ENCODE measurements at regions not wholly inside any gene's neighbourhood (a gene's known extent, or its start where the extent isn't known, plus 50 kb on each side); places are given as distances from the start of the nearest gene placed in this dataset.

DNA sequence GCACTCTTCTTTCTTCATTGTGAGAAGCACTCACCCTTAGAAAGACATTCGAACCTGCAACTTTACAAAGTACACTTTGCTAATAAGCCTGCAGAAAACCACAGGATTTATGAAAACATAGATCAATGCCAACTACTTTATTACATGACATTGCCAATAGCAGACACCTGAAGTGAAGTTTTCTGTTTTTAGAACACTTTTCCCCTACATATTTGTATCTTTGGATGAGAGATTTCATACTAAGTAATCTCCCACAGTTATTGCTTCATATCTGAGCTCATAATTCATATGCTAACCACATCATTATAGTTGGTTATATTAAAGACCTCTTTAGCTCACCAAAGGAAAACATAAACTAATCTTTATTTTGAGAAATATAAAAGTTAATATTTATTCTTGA, 276.5 kb upstream of the CTSO start:
- Histone ChIP-seq H3K36me3 (ENCODE audit: control insufficient read depth, insufficient read depth, low read length) (no peaks in the 10 kb centered on the region), H3K14ac (replicated peaks; ENCODE audit: low read depth, low read length) (no peak overlapping the region), H2AK5ac (ENCODE audit: low read depth, low read length) (no peak overlapping the region), H3K9me1 (ENCODE audit: insufficient read depth, low read length) (no peaks in the 10 kb centered on the region), H3K18ac (ENCODE audit: low read depth, low read length) (no peak overlapping the region), H3K9me3 (ENCODE audit: control insufficient read depth, insufficient read depth, low read length) (no peaks in the 10 kb centered on the region), H3K4ac (ENCODE audit: low read depth, low read length) (no peak overlapping the region), H3K23ac (ENCODE audit: low read depth, low read length) (no peak overlapping the region), H3K4me3 (ENCODE audit: insufficient read depth, low read depth, low read length) (no peak overlapping the region), H3K27ac (ENCODE audit: insufficient read depth, low read length) (no peak overlapping the region), H4K8ac (ENCODE audit: low read depth in 2 of 2, low read length in 2 of 2) (no peak overlapping the region), H3K4me1 (ENCODE audit: control insufficient read depth, insufficient read depth, low read length) (no peaks in the 10 kb centered on the region), H3K9ac (ENCODE audit: low read depth, low read length) (no peak overlapping the region), H4K20me1 (ENCODE audit: insufficient read depth, low read length) (no peaks in the 10 kb centered on the region), H2AFZ (replicated peaks; ENCODE audit: low read length, poor library complexity) (no peak overlapping the region), H3K4me2 (ENCODE audit: low read depth, low read length) (no peak overlapping the region), H2AK9ac (replicated peaks; ENCODE audit: low read depth, low read length, poor library complexity) (no peak overlapping the region), H2BK20ac (ENCODE audit: low read depth, low read length) (no peak overlapping the region), H2BK15ac (ENCODE audit: low read depth, low read length) (no peak overlapping the region), H3K79me1 (ENCODE audit: low read depth in 1 of 2, low read length in 2 of 2) (no peaks in the 10 kb centered on the region), H4K91ac (ENCODE audit: insufficient read depth, low read depth, low read length) (no peak overlapping the region), H3K56ac (ENCODE audit: extremely low read depth, insufficient read depth, low read length) (no peak overlapping the region), H2BK5ac (ENCODE audit: low read depth, low read length, poor library complexity, severe bottlenecking) (no peak overlapping the region), H4K5ac (ENCODE audit: low read depth, low read length) (no peak overlapping the region), H2BK120ac (ENCODE audit: low read depth, low read length) (no peak overlapping the region), H3K27me3 (ENCODE audit: control insufficient read depth, insufficient read depth, low read length) (peaks cover 2% of the 10 kb centered on the region; the same call in 1 of the 2 replicates)
- POLR2A ChIA-PET (ENCODE audit: unreplicated experiment) = no interaction called here
- TF ChIP-seq BHLHE40 (IDR thresholded peaks at IDR 0.05; ENCODE audit: low read depth, low read length) (no peak), CEBPB (IDR thresholded peaks at IDR 0.05; ENCODE audit: low read depth, low read length) (peak; percentile 26; the same call in 1 of the 2 replicates), SMC3 (IDR thresholded peaks at IDR 0.05; ENCODE audit: low read depth, low read length) (no peak), FOS (IDR thresholded peaks at IDR 0.05; ENCODE audit: low read depth, low read length) (no peak), NFE2L2 (IDR thresholded peaks at IDR 0.05; ENCODE audit: low read depth, low read length) (no peak), RFX5 (IDR thresholded peaks at IDR 0.05; ENCODE audit: low read depth, low read length) (no peak)
- TF ChIP-seq, protein P1, sequence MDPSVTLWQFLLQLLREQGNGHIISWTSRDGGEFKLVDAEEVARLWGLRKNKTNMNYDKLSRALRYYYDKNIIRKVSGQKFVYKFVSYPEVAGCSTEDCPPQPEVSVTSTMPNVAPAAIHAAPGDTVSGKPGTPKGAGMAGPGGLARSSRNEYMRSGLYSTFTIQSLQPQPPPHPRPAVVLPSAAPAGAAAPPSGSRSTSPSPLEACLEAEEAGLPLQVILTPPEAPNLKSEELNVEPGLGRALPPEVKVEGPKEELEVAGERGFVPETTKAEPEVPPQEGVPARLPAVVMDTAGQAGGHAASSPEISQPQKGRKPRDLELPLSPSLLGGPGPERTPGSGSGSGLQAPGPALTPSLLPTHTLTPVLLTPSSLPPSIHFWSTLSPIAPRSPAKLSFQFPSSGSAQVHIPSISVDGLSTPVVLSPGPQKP (IDR thresholded peaks at IDR 0.05; ENCODE audit: borderline replicate concordance, low read depth, low read length) = no peak
- CTCF ChIA-PET = interaction anchor here (0.6 kb wide), 1 partner anchor 277 kb away, joined by 5 read pairs; no protein-coding TSS in a partner anchor
- ATAC-seq (ENCODE audit: low read depth) = no peak
- no peak for DNase-seq
- in situ Hi-C loops (cut with MboI; ENCODE audit: low sequenced_read_pairs) = no loop called here
- no CpG with 5 or more reads among the region's 1 CpG for WGBS, 2 experiments (ENCODE audit: extremely low coverage in 2 of 2, insufficient read length in 1 of 2)
- BruUV-seq (replicated peaks) = no TSS peak
- dilution Hi-C loops (cut with HindIII; ENCODE audit: low sequenced_read_pairs, unreplicated experiment) = no loop called here
- intact Hi-C loops (cut with micrococcal nuclease) = no loop called here
